Ishikawa (cell line): ENCODE measurements at regions not wholly inside any gene's neighbourhood (a gene's known extent, or its start where the extent isn't known, plus 50 kb on each side); places are given as distances from the start of the nearest gene placed in this dataset.

ENCODE experiments used
- CEBPB ChIP-seq: IDR thresholded peaks from 2 replicates; pipeline ENCODE4 v1.6.1; 2012
- CREB1 ChIP-seq: IDR thresholded peaks from 2 replicates; pipeline ENCODE4 v1.6.1; 2012; ENCODE audit warnings: low read depth
- EGR1 ChIP-seq: IDR thresholded peaks from 2 replicates; pipeline ENCODE4 v1.6.1; 2012
- EP300 ChIP-seq: IDR thresholded peaks from 2 replicates; pipeline ENCODE4 v1.6.1; 2012; ENCODE audit warnings: borderline replicate concordance
- FOXM1 ChIP-seq: IDR thresholded peaks from 2 replicates; pipeline ENCODE4 v1.6.1; 2012; ENCODE audit warnings: low read depth, borderline replicate concordance
- MAX ChIP-seq: IDR thresholded peaks from 2 replicates; pipeline ENCODE4 v1.6.1; 2012
- NFIC ChIP-seq: IDR thresholded peaks from 2 replicates; pipeline ENCODE4 v1.6.1; 2012
- RAD21 ChIP-seq: IDR thresholded peaks from 2 replicates; pipeline ENCODE4 v1.6.1; 2012; ENCODE audit warnings: low read depth
- REST ChIP-seq: IDR thresholded peaks from 2 replicates; pipeline ENCODE4 v1.6.1; 2012; ENCODE audit warnings: low read depth, mild to moderate bottlenecking
- TAF1 ChIP-seq: IDR thresholded peaks from 2 replicates; pipeline ENCODE4 v1.6.1; 2012; ENCODE audit warnings: low read depth, mild to moderate bottlenecking
- TCF12 ChIP-seq: IDR thresholded peaks from 2 replicates; pipeline ENCODE4 v1.6.1; 2012; ENCODE audit warnings: low read depth
- TEAD4 ChIP-seq: IDR thresholded peaks from 2 replicates; pipeline ENCODE4 v1.6.1; 2012
- USF1 ChIP-seq: IDR thresholded peaks from 2 replicates; pipeline ENCODE4 v1.6.1; 2012
- YY1 ChIP-seq: IDR thresholded peaks from 2 replicates; pipeline ENCODE4 v1.6.1; 2012; ENCODE audit warnings: low read depth
- ZBTB7A ChIP-seq: IDR thresholded peaks from 2 replicates; pipeline ENCODE4 v1.6.1; 2012; ENCODE audit warnings: low read depth

- TF ChIP-seq CREB1 (no peak), EP300 (no peak), YY1 (no peak)
Measured at GRCh38 chr6:40832691-40833090, 206.3 kb downstream of the UNC5CL start.

GRCh38 chr6:40831381-40831780 is 207.6 kb downstream of the UNC5CL start:
- TF ChIP-seq USF1 (no peak), TAF1 (no peak), EGR1 (no peak), NFIC (no peak), ZBTB7A (no peak), CEBPB (no peak), TEAD4 (no peak), RAD21 (no peak), YY1 (no peak), CREB1 (no peak), REST (no peak)

GRCh38 chr6:40825102-40825501 is 213.9 kb downstream of the UNC5CL start:
- no peak for TF ChIP-seq USF1
- no peak for TF ChIP-seq EP300
- no peak for TF ChIP-seq CEBPB
- TF ChIP-seq YY1: no peak
- TF ChIP-seq FOXM1: no peak
- no peak for TF ChIP-seq REST
- TF ChIP-seq MAX: no peak

- TF ChIP-seq RAD21: peak; percentile 66
Measured at GRCh38 chr6:40823917-40824891, 214.8 kb downstream of the UNC5CL start.

GRCh38 chr6:40822619-40823018 is 216.4 kb downstream of the UNC5CL start:
- no peak for TF ChIP-seq REST
- TF ChIP-seq ZBTB7A: no peak
- TF ChIP-seq TCF12: no peak
- TF ChIP-seq EP300: no peak
- TF ChIP-seq TEAD4: no peak
- TF ChIP-seq TAF1: no peak
- no peak for TF ChIP-seq NFIC
- no peak for TF ChIP-seq CREB1
- no peak for TF ChIP-seq YY1
- no peak for TF ChIP-seq FOXM1
- no peak for TF ChIP-seq EGR1
